ENCODE measurements at regions not wholly inside any gene's neighbourhood (a gene's known extent, or its start where the extent isn't known, plus 50 kb on each side); places are given as distances from the start of the nearest gene placed in this dataset.

DNA sequence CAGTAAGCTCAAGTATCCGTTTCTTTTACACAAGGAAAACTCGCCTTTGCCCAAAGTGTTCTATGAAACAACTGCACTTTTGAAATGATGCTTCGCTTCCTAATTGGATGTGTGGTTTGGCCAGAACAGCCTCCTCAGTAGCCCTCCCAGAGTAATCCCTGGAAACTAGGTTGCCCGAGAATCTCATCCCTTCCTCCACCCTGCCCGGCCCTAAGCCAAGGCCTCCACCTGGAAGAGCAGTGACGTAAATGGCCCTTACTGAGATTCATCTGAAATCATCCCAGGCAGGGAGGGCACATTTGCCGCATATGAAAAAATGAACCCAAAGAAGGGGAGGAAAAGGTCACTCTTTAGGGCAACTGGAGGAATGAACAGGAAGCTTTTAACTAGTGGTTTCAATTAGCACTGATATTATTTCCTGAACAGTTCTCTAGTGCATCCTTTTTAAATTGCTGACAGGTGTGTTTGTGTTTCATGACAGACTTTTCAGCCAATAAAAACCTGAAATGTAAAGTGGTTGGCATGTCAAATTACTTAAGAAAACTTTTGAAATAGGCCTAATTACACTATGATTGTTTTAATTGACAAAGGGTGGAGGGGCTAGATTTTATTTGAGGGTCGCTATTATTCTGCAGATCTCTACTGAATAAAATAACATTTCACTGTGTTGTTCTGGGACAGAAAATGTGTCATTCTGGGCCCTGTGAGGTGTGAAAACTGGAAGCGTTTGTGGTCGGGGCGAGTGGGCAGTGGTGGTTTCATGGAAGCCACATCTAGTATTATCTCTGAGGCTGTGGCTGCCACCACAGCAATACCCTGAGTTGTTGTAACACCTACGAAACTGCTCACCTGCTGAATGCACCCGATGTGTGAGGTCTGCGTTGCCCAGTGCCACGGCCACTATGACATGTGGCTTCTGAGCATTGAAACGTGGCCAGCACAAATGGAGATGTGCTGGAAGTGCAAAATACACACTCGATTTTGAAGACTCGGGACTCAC is 112.1 kb downstream of the ZIC5 start:
- DNase-seq, result no peak

DNA sequence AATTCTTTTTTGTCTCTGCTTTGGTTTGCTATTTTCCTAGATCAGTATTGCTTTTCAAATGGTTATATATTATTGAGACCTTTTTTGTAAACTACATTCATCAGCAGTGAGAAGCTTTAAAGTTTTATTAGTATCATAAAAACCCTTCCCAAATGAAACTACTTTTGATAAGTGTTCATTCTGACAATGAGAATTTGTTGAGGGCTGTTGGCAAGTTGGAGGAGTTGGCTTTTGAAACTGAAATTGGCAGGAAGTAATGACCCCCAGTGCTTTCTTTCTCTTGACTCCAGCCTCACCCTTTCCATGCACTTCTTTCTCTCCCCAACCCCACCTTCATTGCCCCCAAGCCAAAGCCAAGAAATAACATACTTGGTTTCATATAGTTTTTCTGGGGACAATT is 113.8 kb downstream of the ZIC5 start:
- no peak for DNase-seq

DNA sequence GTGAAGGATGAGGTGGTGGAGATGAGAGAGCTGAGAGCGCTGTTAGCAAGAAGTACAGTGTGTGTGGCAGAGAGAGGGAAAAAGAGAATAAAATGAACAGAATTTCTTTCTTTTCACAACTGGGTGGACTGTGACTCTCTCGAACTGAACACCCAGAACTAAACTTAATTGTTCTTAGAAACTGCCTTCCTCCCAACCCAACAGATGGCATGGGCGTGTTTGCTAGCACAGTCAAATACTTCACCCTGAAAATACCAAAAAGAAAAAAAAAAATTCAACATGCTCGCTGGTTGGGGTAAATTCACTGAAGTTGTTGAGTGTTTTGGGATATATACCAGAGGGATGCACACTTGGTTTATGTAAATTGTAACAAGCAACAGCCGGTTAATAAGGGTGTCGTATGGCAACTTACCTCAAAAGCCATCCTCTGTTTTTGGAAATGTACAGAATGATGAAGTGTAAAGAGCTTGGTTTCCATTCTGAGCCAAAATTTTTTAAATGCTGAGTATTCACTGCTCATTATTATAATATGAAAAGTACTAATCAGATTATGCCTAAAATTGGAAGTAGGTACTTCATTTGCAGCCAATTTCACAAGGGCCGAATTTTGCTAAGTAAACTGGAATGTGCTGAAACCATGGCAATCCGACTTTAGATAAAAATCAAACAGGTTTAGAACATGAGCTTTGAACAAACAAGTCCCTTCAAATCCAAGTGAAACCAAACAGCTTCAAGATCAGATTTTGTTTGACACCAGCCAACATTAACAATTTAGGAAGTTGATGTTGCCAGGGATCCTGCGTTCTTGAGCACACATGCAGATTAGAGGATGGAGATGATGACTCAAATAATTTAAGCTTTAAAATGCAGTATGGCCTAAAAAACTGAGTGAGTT is 115.8 kb downstream of the ZIC5 start:
- no peak for DNase-seq

DNA sequence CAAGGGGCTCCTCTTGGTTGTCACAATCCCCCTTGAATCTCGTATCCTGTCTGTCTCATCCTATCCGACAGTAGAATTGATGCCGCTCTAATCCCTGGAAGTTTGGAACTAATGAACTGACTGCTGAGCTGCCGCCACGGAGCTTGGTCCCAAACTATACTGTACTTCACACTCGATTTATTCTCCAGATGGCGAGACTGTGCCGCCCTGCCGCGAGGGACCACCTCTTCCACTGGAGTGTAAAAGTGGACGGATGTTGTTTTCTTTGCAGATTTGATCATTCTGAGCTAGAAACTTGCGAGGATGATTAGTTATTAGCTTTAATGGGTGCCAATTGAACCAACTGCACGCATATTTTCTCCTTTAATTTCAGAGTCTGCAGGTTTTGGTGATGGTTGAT is 117.2 kb downstream of the ZIC5 start:
- no peak for DNase-seq

DNA sequence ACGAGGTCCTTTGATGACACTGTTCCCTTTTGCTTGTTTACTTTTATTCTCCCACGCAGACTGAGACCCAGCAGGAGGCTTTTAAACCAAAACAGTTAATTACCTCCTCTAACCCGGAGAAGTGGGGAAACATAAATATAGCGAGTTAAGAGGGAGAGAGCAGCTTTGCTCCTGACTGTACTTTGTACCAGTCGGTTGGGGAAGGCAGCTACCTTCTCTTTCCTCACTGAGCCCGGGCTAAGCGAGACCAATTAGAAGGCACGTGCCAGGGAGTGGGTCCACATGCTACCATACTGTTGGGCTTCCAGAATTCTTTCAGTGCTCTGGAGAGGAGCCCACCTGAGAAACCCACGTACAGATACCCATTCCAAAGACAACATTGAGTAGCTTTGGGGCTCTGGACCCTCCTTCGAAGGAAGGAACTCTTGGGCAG is 124.2 kb downstream of the ZIC5 start:
- DNase-seq, result no peak

DNA sequence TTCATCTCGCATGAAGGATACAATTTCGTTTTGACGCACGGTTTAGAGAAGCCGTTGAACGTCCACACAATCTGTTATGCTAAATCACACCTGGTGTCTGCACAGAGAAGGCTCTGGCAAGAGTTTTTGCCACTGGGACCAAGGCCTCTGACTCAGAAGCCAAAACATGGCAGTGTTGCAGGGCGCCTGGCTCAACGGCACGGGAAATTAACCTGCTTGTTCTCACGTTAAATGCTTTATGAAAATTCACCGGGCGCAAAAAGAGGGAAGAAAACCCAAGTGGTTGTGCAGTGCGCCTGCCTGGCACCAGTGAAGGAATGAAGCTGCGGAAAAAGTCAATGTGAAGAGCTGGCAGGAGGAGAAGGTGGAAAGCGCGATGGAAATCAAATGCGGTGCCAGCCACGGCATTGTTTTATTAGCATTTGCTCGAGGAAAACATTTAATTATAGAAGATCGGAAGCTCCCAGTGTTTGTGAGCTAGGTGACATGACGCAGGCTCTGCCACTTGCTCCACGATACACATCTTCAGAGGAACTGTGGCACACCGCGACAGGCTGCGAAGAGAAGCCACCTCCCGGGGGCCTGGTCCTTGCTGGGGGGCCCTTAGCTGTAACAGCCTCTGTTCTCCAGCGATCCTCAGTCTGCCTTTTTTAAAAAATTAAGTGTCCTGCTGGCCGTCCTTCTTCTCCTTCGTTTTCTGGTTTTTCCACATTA is 126.2 kb downstream of the ZIC5 start:
- no peak for DNase-seq

DNA sequence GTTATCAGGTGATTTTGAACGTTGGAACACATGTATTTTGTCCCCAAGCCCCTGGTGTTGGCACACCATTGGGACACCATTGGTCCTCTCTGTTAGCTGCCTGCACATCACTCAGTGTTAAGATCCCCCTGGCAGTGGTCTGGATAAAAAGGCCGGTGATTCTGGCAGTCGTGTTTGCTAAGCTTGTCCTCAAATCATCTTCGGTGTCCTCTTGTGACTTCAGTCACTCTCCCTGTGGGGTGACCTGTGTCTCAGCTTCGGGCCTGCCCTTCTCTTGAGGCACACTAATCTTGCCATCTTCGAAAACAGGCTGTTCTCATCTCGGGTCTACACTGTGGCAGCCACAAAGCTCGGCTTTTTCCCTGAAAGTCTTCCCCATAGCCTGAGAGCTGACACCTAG is 127.1 kb downstream of the ZIC5 start:
- no peak for DNase-seq

DNA sequence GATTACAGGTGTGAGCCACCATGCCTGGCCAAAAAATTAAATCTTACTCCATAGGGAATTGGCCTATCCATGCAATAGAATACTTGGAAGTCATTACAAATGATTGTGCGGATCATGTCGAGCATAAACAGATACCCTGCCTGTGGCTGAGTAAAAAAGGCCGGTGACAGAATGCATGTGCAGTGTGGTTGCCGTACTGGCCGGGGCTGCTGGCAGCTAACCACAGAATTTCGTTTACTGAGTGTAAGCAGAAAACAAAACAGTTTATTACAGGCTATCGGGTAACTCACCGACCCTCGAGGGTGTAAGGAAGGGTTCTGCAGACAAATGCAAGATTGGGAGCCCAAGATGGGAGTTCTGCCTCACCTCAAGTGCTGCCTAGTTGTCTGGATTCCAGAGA is 127.7 kb downstream of the ZIC5 start:
- DNase-seq, result no peak

DNA sequence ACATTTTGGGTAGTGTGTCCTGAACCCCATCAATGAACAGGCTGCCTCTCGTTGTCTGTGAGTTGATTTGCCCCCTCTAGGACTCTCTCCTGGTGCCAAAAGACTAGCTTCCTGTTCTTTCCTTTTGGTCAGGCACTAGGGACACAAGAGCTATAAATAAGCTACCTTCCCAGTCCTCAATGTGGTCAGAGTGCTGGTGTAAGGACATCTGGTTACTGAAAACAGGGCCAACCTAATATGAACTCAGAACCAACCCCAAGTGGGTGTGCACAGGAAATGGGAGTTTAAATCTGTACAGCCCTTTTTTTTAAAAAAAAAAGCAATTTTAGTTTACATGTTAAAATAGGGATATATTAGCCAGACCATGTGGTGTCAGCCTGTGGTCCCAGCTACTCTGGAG is 129.2 kb downstream of the ZIC5 start:
- DNase-seq, result no peak

DNA sequence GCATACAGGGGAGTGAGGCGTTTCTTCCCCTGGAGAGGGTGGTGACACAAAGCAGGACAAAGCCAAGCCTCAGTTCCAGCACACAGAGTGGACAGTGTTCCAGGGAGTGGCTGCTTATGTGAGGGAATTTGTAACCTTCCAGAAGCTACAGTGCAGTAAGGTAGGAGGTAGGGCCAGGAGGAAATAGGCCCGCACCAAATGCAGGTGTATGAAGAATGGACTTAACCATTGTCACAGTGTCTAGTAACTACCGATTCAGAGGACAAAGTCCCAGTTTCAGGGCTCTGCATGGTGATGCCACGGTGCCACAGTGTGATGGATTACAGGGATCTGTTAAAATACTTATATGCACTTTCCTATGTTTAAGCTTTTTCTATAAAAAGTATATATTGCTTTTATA is 135.3 kb downstream of the ZIC5 start:
- no peak for DNase-seq

DNA sequence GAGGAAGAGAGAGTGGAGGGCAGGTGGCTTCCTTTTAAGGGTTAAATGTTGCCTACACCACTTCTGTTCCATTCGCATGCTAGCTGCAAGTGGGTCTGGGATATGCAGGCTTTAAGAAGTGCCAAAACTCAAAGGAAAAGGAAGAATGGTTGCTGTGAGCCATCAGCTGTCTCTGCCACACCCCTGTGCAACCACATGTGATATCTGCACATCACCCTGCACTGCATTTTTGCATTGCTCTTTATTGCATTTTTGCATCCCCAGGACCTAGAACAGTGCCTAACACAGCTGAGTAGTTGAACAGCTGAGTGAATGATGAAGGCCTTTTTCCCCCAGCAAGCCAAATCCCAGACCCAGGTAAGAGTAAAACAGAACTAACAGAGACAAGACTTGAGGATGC is 136.1 kb downstream of the ZIC5 start:
- DNase-seq, result no peak

DNA sequence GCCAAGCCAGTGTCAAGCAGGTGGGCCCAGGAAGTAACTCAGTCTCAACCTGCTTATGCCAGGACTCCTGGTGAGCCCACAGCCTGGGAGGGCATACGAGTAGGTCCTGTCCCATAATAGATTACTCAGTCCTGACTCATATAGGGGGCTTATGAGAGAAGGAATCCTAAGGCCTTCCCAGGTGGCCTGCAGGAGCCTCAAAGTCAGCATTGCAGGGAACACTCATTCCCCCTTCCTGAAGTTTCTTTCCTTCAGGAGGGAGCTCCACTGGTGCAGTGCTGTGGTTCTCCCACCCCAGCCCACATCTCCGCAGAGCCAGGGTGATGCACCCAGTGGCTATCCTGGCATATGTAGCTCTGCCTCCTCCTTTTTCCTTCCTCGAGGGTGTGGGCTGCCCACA is 137.3 kb downstream of the ZIC5 start:
- DNase-seq, result no peak

DNA sequence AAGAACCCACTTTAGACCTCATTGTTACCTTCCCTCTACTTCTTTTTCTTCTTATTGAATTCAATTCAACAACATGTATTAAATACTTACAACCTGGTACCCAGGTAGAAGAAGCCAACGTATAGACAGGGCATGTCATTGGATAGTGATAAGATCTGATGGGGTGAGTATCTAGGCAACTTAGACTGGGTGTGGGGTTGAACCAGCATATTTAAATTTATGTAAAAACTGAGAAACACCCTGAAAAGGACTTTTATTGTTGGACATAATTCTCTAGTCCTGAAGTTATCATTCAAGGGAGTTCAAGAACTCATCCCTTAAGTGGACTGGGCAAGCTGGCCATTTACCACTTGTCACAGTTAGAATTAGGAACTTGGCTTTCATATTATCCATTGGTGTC is 139.2 kb downstream of the ZIC5 start:
- no peak for DNase-seq

DNA sequence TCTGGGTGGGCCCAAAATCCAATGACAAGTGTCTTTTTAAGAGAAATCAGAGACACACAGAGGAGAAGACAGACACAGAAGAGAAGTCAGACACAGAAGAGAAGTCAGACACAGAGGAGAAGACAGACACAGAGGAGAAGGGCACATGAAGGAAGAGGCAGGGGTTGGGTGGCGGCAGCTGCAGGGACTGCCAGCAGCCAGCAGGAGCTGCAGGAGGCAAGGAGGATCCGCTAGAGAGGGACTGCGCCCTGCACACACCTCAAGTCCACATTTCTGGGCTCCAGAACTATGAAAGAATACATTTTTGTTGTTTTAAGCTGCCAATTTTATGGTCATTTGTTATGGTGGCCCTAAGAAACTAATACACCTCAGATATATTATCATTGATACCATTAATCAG is 140.6 kb downstream of the ZIC5 start:
- no peak for DNase-seq

DNA sequence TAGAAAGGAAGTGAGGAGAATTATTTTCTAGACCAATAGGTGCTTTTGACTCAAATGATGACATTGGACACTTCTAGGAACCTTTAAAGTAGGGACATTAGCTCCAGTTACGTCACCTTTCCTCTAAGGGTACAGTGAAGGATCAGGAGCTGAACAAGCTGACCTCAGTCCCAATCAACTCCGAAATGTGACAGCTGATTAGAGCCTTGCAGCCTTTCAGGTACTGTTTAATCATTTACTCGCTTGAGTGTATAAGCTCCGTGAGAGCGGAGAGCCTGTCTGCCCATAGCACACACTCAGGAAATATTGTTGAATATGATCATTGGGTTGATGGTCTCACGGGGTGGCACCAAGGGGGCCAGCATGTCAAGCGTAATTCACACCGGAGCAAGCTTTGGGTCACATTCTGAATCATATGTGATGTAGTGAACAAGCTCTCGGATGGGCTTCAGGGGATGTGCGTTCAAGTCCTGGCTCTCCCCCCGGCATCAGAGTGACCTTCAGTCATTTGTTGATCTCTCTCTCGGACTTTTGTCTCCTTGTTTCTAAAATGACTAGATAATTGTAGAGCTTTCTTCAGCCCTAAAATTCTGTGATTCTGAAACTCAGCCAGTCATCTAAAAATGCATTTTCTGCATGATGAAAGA is 141.9 kb downstream of the ZIC5 start:
- DNase-seq, result no peak

DNA sequence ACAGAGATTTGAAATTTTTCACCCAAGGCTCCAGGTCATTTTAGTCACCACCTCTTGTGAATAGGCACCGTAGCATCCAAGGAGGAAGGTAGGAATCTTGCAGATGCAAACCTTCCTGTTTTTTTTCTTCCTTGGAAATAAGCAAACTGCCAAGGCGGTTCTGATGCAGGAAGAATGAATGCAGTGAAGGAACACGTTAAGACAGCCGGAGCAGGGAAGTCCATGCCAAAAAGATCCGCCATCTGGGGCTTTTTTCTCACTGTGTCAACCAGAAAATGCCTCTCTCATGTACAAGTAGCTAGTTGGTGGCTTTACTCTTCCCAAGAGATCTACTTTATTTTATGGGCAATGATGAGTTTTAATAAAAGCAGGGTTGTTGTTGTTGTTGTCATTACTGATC is 142.4 kb downstream of the ZIC5 start:
- DNase-seq, result no peak

DNA sequence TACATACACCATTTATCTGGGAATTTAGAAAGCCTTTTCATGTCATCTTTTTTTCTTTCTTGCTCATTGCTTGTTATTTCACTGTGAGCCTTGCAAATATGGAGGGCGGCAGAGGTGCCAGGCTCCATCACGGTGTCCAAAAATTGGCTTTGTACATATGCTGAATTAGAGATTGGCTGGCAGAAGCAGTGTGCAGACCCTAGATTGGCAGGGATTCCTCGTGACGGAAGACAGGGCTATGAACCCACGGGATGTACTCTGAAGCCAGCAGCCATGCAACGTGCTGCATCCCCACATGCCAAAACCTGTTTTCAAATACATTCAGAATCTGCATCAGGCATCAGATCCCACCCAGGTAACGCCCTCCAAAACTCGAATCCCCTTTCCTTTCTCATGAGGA is 142.8 kb downstream of the ZIC5 start:
- DNase-seq, result no peak

DNA sequence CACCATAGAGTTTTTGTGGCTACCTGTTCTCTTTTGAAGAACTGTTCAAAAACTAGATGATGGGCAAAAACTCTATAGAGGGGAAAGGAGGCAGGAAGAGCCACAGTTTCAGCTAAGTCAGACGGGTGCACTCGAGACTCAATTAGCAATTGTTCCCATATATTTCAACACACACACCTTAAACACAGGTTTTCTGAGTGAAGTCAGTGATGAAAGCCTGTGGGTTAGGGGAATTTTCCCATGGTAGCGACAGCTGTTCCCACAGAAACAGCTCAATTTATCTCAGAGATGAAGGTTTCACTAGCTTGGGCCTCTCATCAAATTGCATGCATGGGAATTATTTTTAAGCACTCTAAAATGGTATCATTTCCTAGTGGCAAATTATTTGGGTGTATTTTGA is 143.4 kb downstream of the ZIC5 start:
- DNase-seq, result no peak

DNA sequence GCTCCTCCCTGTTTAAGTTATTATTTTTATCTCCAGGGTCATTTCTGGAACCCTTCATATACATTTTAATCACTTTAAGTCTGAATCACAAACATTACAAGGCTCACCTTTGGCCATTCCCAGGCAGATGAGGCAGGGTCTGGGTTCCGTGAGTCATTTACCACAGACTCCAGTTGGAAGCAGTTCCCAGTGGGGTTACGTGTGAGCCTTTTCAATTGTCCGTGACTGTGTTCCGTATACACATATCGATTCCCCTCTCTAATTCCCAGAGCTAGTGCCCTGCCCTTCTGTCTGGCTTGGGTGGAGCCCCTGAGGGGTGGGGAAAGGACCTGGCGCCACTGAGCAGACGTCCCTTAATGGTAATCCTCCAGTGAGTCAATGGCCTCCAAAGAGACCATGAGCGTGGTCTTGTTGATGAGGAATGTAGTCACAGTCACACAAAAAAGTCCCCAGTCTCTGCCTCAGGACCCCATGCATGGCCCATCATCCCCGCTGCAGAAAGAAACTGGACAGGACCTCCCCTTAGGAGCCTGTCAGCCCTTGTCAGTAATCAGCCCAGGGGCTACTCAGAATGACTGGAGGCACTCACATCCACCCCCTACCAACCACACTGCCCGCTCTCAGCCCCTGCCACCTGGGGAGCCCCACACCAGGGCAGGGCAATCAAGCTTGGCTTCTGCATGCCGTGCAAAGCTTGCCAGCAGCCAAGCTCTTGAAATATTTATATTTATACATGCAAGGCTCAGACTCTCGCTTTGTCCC is 144.4 kb downstream of the ZIC5 start:
- DNase-seq, result no peak

DNA sequence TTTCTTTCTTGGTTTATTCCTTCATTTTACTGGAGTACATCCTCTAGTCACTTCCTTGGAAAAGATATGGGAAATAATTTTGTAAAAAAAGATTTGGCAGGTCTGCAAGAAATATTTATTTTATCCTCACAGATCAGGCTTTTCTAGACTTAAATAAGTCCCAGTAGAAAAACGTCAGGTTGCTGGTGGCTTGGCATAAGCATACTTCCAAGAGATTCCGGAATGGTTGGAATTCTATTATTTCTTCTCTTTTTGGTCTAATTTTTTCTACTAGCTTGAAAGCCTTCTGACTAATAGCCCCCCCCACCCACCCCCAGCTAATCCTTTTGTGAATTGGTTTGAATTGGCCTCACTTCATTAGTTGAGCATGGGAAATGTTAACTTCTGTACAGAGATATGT is 147.6 kb downstream of the ZIC5 start:
- DNase-seq, result no peak

DNA sequence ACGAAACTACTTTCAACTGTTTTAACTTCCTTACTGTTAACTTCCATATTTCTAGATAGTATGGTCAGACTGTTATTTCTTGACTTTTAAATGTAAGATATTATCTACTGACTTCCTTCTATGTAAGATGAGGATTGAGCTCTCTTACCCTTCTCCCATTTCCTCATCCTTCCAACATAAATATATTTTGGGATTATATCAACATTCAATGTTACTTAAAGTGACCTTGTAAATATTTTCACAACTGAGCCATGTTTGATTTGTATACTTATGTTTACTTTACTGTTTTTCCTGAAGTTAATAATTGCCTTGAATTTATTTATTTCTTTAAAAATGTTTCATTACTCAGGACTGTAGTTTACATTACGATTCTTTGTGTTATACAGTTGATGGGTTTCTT is 148.7 kb downstream of the ZIC5 start:
- DNase-seq, result no peak

DNA sequence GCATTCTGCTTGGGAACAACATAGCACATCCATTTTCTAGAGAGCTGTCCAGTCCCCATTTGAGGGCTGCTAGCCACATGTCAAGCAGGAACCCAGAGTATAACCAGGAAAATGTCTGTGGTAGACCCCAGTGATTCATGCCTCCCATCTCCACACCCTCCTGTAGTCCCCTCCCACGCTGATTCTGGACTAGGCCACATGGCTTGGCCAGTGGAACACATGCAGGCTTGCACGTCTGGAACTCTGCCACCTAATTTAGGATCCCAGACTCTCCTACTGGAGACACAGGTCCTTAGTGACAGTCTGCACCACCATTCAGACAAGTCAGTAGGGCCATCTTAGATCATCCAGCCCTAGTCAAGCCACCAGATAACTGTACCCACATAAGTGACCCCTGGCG is 149.8 kb downstream of the ZIC5 start:
- peak; percentile 2 for DNase-seq
